ENCODE measurements at regions not wholly inside any gene's neighbourhood (a gene's known extent, or its start where the extent isn't known, plus 50 kb on each side); places are given as distances from the start of the nearest gene placed in this dataset.

DNA sequence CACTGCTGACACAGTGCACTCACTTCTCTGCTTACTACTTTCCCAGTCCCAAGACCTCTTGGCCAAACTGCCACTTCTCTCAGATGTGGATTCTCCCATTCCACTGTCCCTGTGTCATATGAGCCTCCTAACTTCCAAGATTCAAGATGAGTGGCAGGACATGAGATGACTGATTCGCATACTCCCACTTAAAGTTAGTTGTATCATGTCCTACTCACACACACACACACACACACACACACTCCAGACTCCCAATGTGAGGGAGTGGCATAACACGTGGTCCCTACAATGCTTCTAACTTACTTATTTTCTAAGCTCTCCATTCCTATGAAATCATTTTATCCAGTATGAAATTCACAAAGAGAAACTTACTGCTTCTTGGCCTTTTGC lies 67.0 kb upstream of the CAV2 start:
- H3F3A ChIP-seq (replicated peaks; ENCODE audit: low read depth) = no peaks in the 10 kb centered on the region
- no peaks in the 10 kb centered on the region for H3K79me2 ChIP-seq (replicated peaks; ENCODE audit: insufficient read depth)
- H3K27ac ChIP-seq (ENCODE audit: low read depth) = no peak overlapping the region
- no peaks in the 10 kb centered on the region for H3K4me1 Mint-ChIP-seq
- H4K20me1 ChIP-seq (replicated peaks; ENCODE audit: insufficient read depth) = no peaks in the 10 kb centered on the region
- H3K4me3 Mint-ChIP-seq = no peak overlapping the region
- ATAC-seq (no peak), DNase-seq (ENCODE audit: low spot score) (no peak)
- H3K36me3 ChIP-seq (ENCODE audit: insufficient read depth) = no peaks in the 10 kb centered on the region
- TF ChIP-seq, protein P1, sequence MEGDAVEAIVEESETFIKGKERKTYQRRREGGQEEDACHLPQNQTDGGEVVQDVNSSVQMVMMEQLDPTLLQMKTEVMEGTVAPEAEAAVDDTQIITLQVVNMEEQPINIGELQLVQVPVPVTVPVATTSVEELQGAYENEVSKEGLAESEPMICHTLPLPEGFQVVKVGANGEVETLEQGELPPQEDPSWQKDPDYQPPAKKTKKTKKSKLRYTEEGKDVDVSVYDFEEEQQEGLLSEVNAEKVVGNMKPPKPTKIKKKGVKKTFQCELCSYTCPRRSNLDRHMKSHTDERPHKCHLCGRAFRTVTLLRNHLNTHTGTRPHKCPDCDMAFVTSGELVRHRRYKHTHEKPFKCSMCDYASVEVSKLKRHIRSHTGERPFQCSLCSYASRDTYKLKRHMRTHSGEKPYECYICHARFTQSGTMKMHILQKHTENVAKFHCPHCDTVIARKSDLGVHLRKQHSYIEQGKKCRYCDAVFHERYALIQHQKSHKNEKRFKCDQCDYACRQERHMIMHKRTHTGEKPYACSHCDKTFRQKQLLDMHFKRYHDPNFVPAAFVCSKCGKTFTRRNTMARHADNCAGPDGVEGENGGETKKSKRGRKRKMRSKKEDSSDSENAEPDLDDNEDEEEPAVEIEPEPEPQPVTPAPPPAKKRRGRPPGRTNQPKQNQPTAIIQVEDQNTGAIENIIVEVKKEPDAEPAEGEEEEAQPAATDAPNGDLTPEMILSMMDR (conservative IDR thresholded peaks at IDR 0.05; ENCODE audit: low read depth in 2 of 2) = no peak
- TF ChIP-seq JUNB (IDR thresholded peaks at IDR 0.05; ENCODE audit: unreplicated experiment) (no peak), EZH2 (IDR thresholded peaks at IDR 0.05; ENCODE audit: low read depth, unreplicated experiment) (no peak), NANOG (IDR thresholded peaks at IDR 0.05; ENCODE audit: borderline replicate concordance) (no peak), CREB1 (CRISPR knock-in tag; IDR thresholded peaks at IDR 0.05; ENCODE audit: low read depth) (no peak), STAT1 (IDR thresholded peaks at IDR 0.05; ENCODE audit: unreplicated experiment) (no peak), POLR2AphosphoS5 (IDR thresholded peaks at IDR 0.05; ENCODE audit: low read depth) (no peak), EZH2phosphoT487 (IDR thresholded peaks at IDR 0.05; ENCODE audit: unreplicated experiment) (no peak)
- TF ChIP-seq, protein P2, sequence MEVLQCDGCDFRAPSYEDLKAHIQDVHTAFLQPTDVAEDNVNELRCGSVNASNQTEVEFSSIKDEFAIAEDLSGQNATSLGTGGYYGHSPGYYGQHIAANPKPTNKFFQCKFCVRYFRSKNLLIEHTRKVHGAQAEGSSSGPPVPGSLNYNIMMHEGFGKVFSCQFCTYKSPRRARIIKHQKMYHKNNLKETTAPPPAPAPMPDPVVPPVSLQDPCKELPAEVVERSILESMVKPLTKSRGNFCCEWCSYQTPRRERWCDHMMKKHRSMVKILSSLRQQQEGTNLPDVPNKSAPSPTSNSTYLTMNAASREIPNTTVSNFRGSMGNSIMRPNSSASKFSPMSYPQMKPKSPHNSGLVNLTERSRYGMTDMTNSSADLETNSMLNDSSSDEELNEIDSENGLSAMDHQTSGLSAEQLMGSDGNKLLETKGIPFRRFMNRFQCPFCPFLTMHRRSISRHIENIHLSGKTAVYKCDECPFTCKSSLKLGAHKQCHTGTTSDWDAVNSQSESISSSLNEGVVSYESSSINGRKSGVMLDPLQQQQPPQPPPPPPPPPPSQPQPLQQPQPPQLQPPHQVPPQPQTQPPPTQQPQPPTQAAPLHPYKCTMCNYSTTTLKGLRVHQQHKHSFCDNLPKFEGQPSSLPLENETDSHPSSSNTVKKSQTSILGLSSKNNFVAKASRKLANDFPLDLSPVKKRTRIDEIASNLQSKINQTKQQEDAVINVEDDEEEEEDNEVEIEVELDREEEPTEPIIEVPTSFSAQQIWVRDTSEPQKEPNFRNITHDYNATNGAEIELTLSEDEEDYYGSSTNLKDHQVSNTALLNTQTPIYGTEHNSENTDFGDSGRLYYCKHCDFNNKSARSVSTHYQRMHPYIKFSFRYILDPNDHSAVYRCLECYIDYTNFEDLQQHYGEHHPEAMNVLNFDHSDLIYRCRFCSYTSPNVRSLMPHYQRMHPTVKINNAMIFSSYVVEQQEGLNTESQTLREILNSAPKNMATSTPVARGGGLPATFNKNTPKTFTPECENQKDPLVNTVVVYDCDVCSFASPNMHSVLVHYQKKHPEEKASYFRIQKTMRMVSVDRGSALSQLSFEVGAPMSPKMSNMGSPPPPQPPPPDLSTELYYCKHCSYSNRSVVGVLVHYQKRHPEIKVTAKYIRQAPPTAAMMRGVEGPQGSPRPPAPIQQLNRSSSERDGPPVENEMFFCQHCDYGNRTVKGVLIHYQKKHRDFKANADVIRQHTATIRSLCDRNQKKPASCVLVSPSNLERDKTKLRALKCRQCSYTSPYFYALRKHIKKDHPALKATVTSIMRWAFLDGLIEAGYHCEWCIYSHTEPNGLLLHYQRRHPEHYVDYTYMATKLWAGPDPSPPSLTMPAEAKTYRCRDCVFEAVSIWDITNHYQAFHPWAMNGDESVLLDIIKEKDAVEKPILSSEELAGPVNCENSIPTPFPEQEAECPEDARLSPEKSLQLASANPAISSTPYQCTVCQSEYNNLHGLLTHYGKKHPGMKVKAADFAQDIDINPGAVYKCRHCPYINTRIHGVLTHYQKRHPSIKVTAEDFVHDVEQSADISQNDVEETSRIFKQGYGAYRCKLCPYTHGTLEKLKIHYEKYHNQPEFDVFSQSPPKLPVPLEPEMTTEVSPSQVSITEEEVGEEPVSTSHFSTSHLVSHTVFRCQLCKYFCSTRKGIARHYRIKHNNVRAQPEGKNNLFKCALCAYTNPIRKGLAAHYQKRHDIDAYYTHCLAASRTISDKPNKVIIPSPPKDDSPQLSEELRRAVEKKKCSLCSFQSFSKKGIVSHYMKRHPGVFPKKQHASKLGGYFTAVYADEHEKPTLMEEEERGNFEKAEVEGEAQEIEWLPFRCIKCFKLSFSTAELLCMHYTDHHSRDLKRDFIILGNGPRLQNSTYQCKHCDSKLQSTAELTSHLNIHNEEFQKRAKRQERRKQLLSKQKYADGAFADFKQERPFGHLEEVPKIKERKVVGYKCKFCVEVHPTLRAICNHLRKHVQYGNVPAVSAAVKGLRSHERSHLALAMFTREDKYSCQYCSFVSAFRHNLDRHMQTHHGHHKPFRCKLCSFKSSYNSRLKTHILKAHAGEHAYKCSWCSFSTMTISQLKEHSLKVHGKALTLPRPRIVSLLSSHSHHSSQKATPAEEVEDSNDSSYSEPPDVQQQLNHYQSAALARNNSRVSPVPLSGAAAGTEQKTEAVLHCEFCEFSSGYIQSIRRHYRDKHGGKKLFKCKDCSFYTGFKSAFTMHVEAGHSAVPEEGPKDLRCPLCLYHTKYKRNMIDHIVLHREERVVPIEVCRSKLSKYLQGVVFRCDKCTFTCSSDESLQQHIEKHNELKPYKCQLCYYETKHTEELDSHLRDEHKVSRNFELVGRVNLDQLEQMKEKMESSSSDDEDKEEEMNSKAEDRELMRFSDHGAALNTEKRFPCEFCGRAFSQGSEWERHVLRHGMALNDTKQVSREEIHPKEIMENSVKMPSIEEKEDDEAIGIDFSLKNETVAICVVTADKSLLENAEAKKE (CRISPR knock-in tag; IDR thresholded peaks at IDR 0.05) = no peak
- TF ChIP-seq, protein P3, sequence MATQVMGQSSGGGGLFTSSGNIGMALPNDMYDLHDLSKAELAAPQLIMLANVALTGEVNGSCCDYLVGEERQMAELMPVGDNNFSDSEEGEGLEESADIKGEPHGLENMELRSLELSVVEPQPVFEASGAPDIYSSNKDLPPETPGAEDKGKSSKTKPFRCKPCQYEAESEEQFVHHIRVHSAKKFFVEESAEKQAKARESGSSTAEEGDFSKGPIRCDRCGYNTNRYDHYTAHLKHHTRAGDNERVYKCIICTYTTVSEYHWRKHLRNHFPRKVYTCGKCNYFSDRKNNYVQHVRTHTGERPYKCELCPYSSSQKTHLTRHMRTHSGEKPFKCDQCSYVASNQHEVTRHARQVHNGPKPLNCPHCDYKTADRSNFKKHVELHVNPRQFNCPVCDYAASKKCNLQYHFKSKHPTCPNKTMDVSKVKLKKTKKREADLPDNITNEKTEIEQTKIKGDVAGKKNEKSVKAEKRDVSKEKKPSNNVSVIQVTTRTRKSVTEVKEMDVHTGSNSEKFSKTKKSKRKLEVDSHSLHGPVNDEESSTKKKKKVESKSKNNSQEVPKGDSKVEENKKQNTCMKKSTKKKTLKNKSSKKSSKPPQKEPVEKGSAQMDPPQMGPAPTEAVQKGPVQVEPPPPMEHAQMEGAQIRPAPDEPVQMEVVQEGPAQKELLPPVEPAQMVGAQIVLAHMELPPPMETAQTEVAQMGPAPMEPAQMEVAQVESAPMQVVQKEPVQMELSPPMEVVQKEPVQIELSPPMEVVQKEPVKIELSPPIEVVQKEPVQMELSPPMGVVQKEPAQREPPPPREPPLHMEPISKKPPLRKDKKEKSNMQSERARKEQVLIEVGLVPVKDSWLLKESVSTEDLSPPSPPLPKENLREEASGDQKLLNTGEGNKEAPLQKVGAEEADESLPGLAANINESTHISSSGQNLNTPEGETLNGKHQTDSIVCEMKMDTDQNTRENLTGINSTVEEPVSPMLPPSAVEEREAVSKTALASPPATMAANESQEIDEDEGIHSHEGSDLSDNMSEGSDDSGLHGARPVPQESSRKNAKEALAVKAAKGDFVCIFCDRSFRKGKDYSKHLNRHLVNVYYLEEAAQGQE (IDR thresholded peaks at IDR 0.05; ENCODE audit: unreplicated experiment) = no peak
- TF ChIP-seq, protein P4, sequence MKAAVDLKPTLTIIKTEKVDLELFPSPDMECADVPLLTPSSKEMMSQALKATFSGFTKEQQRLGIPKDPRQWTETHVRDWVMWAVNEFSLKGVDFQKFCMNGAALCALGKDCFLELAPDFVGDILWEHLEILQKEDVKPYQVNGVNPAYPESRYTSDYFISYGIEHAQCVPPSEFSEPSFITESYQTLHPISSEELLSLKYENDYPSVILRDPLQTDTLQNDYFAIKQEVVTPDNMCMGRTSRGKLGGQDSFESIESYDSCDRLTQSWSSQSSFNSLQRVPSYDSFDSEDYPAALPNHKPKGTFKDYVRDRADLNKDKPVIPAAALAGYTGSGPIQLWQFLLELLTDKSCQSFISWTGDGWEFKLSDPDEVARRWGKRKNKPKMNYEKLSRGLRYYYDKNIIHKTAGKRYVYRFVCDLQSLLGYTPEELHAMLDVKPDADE (IDR thresholded peaks at IDR 0.05) = no peak
- no peaks in the 10 kb centered on the region for H3K27me3 ChIP-seq (ENCODE audit: insufficient read depth)
- H3K4me3 ChIP-seq = no peak overlapping the region
- H2AFZ ChIP-seq = peak overlapping the region; percentile 12; the same call in 1 of the 2 replicates
- no peaks in the 10 kb centered on the region for H3K9me2 ChIP-seq (ENCODE audit: insufficient read depth)
- no peak overlapping the region for H3K4me2 ChIP-seq
- H3K27me3 Mint-ChIP-seq (ENCODE audit: insufficient read depth, low read depth, poor library complexity) = peaks cover 2% of the 10 kb centered on the region
- H3K9me3 Mint-ChIP-seq = no peaks in the 10 kb centered on the region
- no peak overlapping the region for H3K27ac Mint-ChIP-seq
- H3K4me1 ChIP-seq (ENCODE audit: insufficient read depth) = no peaks in the 10 kb centered on the region
- H3K36me3 Mint-ChIP-seq (ENCODE audit: low read depth) = no peaks in the 10 kb centered on the region

Measured in GM23338 (cell line).